ENCODE measurements at regions not wholly inside any gene's neighbourhood (a gene's known extent, or its start where the extent isn't known, plus 50 kb on each side); places are given as distances from the start of the nearest gene placed in this dataset.
"Not testable (repeated sequence)": the region's sequence is repeated elsewhere in the genome, so short reads cannot be mapped to it uniquely, and the experiment has no call there.

- no peaks in the 10 kb centered on the region for H3K27me3 Mint-ChIP-seq (ENCODE audit: insufficient read depth, unreplicated experiment)
- H3K27me3 ChIP-seq (replicated peaks; ENCODE audit: control insufficient read depth, insufficient read depth, low read length), result no peaks in the 10 kb centered on the region
- intact Hi-C loops (cut with micrococcal nuclease; ENCODE audit: unreplicated experiment), result no loop called here
- TF ChIP-seq CTCF (IDR thresholded peaks at IDR 0.05; ENCODE audit: insufficient read depth in 1 of 2, low read depth in 1 of 2, low read length in 1 of 2, severe bottlenecking in 1 of 2, unreplicated experiment in 1 of 2), result no peak
- H3K27ac Mint-ChIP-seq (ENCODE audit: unreplicated experiment), result no peak overlapping the region
- H3K9me3 Mint-ChIP-seq (ENCODE audit: unreplicated experiment), result no peaks in the 10 kb centered on the region
- CTCF ChIA-PET, result no interaction called here
- no peaks in the 10 kb centered on the region for H3K36me3 Mint-ChIP-seq (ENCODE audit: insufficient read depth, unreplicated experiment)
- no peaks in the 10 kb centered on the region for H3K4me1 Mint-ChIP-seq (ENCODE audit: low read depth, unreplicated experiment)
- no peak for DNase-seq
- no peaks in the 10 kb centered on the region for H3K36me3 ChIP-seq (ENCODE audit: control insufficient read depth, insufficient read depth, low read length)
- no TSS peak for BruUV-seq (replicated peaks)
- POLR2A ChIA-PET, result no interaction called here
- no peaks in the 10 kb centered on the region for H3K9me3 ChIP-seq
- no peaks in the 10 kb centered on the region for H3K4me1 ChIP-seq
- no peak overlapping the region for H3K4me3 ChIP-seq (ENCODE audit: low read depth, low read length)
- H3K4me3 Mint-ChIP-seq (ENCODE audit: unreplicated experiment), result no peak overlapping the region
These were observed 1007.2 kb upstream of the ALCAM start for GRCh38 chr3:104359546-104359945.

- intact Hi-C loops (cut with micrococcal nuclease; ENCODE audit: unreplicated experiment), result no loop called here
- ChIA-PET CTCF (no interaction called here), POLR2A (no interaction called here)
- H3K36me3 ChIP-seq (ENCODE audit: control insufficient read depth, insufficient read depth, low read length), result no peaks in the 10 kb centered on the region
- H3K27ac Mint-ChIP-seq (ENCODE audit: unreplicated experiment), result no peak overlapping the region
- DNase-seq, result no peak
- no peaks in the 10 kb centered on the region for H3K4me1 Mint-ChIP-seq (ENCODE audit: low read depth, unreplicated experiment)
- no peak overlapping the region for H3K4me3 ChIP-seq (ENCODE audit: low read depth, low read length)
- H3K4me1 ChIP-seq, result no peaks in the 10 kb centered on the region
- H3K27me3 ChIP-seq (replicated peaks; ENCODE audit: control insufficient read depth, insufficient read depth, low read length), result no peaks in the 10 kb centered on the region
- no peak overlapping the region for H3K4me3 Mint-ChIP-seq (ENCODE audit: unreplicated experiment)
- no peaks in the 10 kb centered on the region for H3K9me3 Mint-ChIP-seq (ENCODE audit: unreplicated experiment)
- no peak for TF ChIP-seq CTCF (IDR thresholded peaks at IDR 0.05; ENCODE audit: insufficient read depth in 1 of 2, low read depth in 1 of 2, low read length in 1 of 2, severe bottlenecking in 1 of 2, unreplicated experiment in 1 of 2)
- H3K27me3 Mint-ChIP-seq (ENCODE audit: insufficient read depth, unreplicated experiment), result no peaks in the 10 kb centered on the region
- H3K9me3 ChIP-seq, result no peaks in the 10 kb centered on the region
- no peaks in the 10 kb centered on the region for H3K36me3 Mint-ChIP-seq (ENCODE audit: insufficient read depth, unreplicated experiment)
- BruUV-seq (replicated peaks), result no TSS peak
These were observed 1006.7 kb upstream of the ALCAM start for GRCh38 chr3:104360038-104360437.

GRCh38 chr3:104361748-104362147 is 1005.0 kb upstream of the ALCAM start:
- BruUV-seq (replicated peaks); H3K4me1 Mint-ChIP-seq (ENCODE audit: low read depth, unreplicated experiment); H3K4me1 ChIP-seq; H3K4me3 ChIP-seq (ENCODE audit: low read depth, low read length); H3K4me3 Mint-ChIP-seq (ENCODE audit: unreplicated experiment); H3K27ac Mint-ChIP-seq (ENCODE audit: unreplicated experiment); H3K36me3 Mint-ChIP-seq (ENCODE audit: insufficient read depth, unreplicated experiment); H3K9me3 Mint-ChIP-seq (ENCODE audit: unreplicated experiment); H3K27me3 ChIP-seq (replicated peaks; ENCODE audit: control insufficient read depth, insufficient read depth, low read length); H3K36me3 ChIP-seq (ENCODE audit: control insufficient read depth, insufficient read depth, low read length); H3K27me3 Mint-ChIP-seq (ENCODE audit: insufficient read depth, unreplicated experiment); POLR2A ChIA-PET; intact Hi-C loops (cut with micrococcal nuclease; ENCODE audit: unreplicated experiment); CTCF ChIA-PET; H3K9me3 ChIP-seq; DNase-seq: not testable (repeated sequence)

- H3K4me1 ChIP-seq, result no peaks in the 10 kb centered on the region
- H3K36me3 ChIP-seq (ENCODE audit: control insufficient read depth, insufficient read depth, low read length), result no peaks in the 10 kb centered on the region
- no peaks in the 10 kb centered on the region for H3K9me3 ChIP-seq
- no peak overlapping the region for H3K4me3 ChIP-seq (ENCODE audit: low read depth, low read length)
- no TSS peak for BruUV-seq (replicated peaks)
- POLR2A ChIA-PET, result no interaction called here
- no peak for TF ChIP-seq CTCF (IDR thresholded peaks at IDR 0.05; ENCODE audit: insufficient read depth in 1 of 2, low read depth in 1 of 2, low read length in 1 of 2, severe bottlenecking in 1 of 2, unreplicated experiment in 1 of 2)
- H3K36me3 Mint-ChIP-seq (ENCODE audit: insufficient read depth, unreplicated experiment), result no peaks in the 10 kb centered on the region
- no peaks in the 10 kb centered on the region for H3K27me3 ChIP-seq (replicated peaks; ENCODE audit: control insufficient read depth, insufficient read depth, low read length)
- no peaks in the 10 kb centered on the region for H3K9me3 Mint-ChIP-seq (ENCODE audit: unreplicated experiment)
- DNase-seq, result no peak
- CTCF ChIA-PET, result no interaction called here
- no peak overlapping the region for H3K27ac Mint-ChIP-seq (ENCODE audit: unreplicated experiment)
- intact Hi-C loops (cut with micrococcal nuclease; ENCODE audit: unreplicated experiment), result no loop called here
- no peaks in the 10 kb centered on the region for H3K27me3 Mint-ChIP-seq (ENCODE audit: insufficient read depth, unreplicated experiment)
- no peaks in the 10 kb centered on the region for H3K4me1 Mint-ChIP-seq (ENCODE audit: low read depth, unreplicated experiment)
- H3K4me3 Mint-ChIP-seq (ENCODE audit: unreplicated experiment), result no peak overlapping the region
These were observed 1004.4 kb upstream of the ALCAM start for GRCh38 chr3:104362319-104362718.

Data from Caco-2 (cell line).